ENCODE measurements at regions not wholly inside any gene's neighbourhood (a gene's known extent, or its start where the extent isn't known, plus 50 kb on each side); places are given as distances from the start of the nearest gene placed in this dataset.

DNA sequence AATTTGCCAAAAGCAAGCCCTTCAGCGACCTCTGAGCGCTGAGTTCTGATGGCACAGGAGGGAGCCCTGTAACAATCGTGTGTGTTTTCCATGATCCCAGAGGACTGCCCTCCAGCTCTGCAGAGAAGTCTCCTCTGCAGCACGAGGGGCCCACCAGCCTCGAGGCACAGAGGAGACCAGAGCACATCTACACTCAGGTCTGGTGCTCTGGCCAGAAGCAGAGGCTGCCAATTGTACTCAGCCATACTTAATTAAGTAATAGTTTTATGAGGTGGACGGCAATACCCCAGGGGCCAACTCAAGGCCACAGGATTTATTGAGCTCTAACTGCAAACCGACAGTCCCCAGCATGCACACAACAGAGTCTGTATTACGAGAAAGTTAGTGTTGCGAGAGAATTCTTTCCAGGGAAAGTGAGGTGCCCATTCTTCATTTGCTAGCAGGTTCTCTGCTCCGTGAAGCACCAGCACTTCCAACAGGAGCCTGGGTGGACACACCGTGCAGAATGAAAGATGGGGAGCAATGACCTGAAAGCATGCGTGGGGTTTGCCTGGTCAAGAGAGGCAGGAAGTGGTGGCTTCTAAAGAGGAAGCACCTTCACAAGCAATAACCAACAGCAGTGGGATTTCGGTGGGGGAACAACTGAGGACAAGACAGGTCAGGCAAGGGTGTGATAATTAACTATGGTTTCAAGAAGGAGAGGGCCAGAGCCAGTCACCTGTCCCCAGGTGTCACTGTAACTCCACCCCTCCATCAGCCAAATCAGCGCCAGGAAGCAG lies 92.8 kb upstream of the FOXC1 start:
- no peak for DNase-seq

DNA sequence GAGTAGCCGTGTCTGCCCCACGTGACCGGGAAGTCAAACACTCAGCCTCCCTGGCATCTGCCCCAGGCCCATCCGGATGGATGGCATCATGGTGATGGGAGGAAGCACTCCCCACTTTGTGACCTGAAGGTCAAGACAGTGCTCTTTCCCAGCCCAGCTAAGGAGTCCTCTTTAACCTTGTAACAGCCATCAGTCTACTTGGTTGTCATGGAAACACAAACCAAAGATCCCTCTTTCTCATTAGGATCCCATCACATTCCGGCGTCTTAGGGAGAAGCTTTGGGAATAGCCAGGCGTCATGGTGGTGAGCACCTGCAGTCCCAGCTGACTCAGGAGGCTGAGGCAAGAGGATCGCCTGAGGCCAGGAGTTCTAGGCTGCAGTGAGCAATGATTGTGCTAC lies 90.9 kb upstream of the FOXC1 start:
- DNase-seq: no peak

DNA sequence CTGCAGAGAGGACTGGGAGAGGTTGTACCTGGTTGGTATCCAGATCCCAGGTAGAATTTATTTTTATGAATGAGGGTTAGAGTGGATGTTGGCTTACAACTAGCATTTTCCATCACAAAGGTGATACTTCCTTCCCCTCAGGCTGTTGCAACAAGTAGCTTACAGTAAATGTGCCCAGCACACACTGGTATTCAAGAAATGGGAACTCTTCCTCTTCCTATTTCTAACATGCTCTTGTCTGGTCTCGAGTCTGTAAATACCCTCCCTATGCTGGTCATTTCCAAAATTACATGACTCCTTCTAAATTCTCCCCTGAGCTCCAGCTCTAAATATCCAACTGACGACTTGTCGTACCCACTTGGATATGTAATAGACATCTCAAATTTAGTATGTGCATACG lies 90.1 kb upstream of the FOXC1 start:
- no peak for DNase-seq

DNA sequence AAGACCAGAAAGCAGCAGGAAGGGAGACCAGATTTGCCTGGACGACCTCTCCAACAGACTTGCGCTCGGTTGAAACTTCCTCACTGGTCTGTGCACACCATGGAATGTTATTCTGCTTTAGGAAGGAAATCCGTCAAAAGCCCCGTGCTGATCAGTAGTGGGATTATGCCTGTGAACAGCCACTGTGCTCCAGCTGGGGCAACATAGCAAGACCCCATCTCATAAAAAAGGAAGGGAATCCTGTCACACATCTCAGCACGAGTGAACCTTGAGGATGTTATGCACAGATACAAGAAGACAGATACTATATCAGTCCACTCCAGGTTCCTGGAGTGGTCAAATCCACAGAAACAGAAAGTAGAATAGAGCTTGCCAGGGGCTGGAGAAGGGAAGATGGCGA lies 86.9 kb upstream of the FOXC1 start:
- no peak for DNase-seq

DNA sequence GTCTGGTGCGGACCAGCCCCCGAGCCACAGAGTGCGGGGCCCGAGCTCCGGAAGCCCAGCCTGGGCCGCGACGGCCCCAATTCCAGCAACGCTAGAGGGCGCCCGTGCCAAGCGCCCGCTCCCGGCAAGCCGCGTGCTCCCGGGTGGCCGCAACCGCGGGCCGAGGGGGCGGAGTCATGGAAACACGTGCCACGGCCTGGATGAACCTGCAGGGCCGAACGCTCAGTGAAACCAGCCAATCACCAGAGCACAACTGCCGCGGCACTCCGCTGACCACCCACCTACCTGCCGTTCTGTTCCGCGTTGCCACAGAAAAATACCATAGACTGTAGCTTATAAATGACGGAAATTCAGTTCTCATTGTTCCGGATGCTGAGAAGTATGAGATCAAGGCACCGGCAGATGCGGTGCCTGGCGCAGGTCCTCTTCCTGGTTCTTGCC lies 85.7 kb upstream of the FOXC1 start:
- DNase-seq: peak; percentile 75

DNA sequence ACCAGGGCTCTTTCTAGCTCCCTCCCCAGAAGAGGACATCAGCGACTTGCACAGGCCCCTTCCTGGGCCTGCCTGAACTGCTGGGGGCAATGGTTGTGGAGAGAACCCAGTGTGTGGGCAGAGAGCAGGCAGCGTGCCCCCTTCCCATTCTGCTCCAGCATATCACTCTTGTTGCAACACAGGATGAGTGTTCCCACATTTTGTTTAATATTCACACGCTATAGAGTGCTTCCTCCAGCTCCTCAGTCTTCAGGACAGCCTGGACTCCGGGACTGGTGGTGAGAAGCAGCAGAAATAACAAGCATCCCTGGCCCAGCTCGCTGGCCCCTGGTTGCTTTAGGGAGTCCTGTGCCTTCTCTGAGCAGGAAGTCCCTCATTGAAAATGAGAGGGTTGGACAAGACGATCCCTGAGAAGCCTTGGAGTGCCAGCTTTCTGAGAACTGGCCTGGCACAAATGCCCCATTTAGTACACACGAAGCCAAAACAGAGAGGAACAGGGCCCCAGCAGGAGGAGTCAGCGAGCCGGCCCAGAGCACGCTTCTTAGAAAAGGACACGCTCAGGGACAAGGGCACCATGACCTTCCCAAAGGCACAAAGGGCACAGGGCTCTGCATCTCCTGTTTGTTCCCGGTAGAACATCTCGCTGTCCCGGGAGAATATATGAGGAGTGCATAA lies 84.2 kb upstream of the FOXC1 start:
- DNase-seq: no peak

DNA sequence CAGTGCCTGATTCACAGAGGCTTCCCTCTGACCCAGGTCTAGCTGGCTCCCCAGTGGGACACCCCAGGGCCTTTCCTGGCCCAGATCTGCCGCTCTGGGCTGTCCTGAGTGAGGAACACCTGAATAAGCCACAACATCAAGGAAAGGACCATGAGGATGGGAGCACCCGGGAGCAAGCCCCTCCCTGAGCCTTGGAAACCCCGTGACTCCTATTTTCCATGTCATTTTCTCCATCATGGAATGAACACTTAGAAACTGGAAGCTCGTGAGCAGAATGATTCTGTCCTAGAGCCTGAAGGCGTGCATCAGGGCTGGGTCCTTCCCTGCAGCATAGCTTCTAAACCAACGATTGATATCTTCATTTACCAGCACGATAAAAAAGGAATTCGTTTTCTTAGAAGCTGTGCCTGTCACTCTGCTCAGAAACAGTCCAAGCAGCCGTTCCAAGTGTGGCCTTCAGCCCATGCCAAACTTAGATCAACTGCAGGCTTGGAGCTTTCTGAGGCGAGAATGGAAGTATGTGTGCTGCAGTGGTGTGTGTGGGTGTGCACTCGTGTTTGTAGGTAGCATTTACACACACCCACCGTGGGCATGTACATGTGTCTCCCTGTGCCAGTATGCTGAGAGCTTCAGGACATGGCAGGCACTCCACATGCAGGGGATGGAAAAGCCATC lies 83.2 kb upstream of the FOXC1 start:
- no peak for DNase-seq

DNA sequence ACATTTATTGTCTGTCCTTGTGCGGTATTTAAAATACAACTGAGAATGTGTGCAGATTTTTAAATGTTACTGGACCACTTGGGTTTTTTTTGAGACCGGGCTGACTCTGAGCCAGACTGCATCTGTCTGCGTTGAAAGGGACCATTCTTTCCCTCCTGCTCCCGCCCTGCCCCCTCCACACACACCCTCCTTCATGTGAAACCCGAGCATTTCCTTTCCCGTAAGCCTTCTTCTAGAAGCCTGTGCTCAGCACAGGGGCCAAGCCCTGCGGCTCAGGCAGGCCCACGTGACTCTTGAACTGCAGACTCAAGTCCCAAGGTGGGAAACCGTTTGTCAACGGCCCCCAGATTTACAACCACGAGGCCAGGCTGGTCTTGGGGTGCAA lies 82.7 kb upstream of the FOXC1 start:
- DNase-seq: peak; percentile 10

DNA sequence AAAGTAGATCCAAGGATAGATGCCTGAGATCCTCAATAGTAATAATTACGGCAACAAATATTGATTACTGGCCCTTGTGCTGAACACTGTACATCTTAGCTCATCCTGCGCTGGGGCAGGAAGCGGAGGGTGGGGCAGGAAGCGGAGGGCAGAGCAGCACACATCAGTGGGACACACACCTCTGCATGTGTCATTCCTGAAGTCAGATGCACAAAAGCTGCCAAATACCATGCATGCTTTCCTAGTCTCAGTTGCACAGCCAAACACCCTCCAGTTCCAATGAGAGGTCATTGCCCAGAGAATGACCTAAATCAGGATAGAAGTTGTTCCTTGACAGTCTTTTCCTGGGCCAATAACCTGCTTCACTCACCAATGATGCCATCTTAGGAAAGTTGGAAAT lies 74.4 kb upstream of the FOXC1 start:
- peak; percentile 34 for DNase-seq

DNA sequence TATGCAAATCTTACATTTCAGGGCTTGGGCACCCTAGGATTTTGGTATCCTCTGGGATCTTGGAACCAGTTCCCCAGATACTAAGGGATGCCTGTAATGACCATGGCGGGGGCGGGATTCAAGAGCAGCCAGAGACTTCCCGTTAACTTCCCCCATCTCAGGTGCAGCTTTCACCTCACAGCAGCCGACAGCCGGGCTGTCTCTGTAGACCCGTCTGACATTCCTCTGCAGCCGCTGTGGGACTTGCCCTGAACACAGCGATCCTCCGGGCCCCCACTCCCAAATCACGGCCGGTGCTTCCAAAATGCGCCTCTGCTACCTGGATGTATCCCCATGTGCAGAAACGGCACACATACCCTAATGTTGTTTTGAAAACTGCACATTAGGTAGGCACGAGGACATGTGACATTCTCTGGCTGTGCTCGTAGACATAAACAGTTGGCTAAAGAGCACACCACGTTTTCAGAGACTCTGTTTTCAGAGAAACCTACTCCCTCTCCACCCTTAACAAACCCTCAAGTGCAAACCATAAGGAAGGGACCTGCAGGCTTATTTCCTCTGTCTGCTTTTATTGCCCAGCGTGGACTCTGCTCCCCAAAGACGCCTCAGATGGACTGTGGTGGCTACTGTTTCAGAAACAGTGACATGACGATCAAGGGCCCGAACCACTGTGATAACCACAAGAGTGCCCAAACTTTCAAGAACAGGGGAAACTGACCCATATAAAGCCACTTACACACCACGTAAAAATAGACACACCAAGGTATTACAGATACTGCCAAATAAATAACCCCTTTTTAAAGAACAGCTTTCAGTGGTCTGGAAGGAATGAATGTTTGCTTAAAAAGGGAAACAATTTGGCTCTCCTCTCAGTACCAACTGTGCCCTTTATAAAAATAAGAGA lies 72.9 kb upstream of the FOXC1 start:
- DNase-seq: no peak

DNA sequence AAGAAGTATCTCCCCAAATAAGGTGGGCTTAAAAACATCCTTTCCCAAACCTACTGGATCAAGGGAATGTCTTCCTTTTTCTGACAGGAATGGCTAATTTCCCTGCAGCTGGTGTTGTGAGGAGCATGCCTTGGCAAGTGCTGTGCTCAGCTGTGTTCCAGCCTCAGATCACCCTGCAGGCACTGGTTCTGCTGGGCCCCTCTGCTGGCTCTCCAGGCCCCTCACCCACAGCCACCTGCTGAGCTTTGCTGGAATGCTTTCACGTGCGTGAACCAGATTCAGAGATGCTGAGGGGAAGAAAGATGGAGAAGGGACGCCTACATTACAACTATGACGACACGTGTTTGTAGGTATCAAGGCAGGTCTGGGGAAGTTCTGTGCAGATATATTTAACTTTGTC lies 71.3 kb upstream of the FOXC1 start:
- DNase-seq: no peak

DNA sequence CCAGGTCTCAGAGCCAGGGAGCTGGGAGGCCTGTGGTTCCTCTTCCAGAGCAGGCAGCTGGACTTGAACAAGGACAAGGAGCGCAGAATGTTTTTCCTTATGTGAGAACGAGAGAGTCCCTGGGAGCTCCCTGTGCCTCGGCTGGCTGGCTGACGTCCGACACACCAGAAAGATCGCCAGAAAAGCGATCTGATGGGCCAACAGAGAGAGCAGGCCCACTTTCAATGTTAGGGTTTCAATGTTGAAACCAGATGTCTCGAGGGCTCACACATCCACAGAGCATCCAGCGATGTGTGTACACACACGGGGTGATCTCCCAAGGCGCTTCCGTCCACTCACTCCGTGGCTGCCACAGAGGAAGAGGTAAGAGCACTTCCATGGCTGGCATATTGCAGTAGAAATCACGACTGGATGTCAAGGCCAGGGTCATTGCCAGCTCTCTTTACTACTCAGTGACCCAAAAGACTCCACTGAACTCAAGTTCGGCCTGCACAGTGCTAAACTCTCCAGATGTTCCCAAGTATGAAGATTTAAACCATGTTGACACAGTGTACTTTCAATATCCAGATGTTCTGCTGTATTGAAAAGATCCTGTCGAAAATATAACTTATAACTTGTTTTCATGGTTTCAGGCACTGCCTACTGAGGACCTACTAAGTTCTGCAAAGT lies 70.8 kb upstream of the FOXC1 start:
- DNase-seq: no peak

DNA sequence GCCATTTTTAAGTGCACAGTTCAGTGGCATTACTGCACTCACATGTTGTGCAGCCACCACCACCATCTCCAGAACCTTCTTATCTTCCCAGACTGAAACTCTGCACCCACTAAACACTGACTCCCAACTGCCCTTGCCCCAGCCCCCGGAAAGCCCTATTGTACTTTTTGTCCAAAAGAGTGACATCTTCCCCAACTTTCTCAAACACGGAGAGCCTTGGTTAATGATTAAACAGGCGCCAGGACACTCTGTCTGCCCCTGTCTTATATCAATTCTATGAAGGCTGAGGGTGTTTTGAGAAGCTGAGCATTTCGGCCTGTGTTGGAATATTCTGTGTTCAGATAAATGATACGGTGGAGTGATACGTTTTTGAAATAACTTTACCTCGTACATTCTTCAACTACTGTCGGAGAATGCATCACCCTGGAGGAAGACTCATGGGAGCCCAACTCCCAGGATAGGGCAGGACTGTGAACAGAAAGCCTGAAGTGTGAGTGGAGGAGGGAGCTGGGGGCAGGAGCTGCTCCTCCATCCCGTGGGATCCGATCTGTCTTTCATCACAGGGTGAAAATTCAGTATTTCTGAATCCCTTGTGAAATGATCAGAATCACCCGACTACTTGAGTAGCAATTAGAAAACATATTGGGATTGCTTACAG lies 68.7 kb upstream of the FOXC1 start:
- no peak for DNase-seq

DNA sequence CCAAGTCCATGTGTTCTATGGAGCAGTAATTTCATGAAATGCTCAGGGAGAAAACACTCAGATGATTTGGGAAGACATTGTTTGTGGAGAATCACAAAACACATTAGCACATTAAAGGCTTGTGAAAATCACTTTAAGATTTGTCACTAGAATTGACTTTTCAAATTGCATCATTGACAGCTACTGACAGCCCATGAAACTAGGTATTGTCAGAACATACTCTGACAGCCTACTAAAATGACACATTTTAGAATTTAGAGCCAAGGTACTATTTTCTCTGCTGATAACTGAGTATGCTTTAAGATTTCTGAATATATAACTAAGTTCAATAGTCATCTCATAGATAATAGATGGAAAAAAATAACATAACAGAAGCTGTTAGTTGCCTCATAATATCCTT lies 67.4 kb upstream of the FOXC1 start:
- no peak for DNase-seq

DNA sequence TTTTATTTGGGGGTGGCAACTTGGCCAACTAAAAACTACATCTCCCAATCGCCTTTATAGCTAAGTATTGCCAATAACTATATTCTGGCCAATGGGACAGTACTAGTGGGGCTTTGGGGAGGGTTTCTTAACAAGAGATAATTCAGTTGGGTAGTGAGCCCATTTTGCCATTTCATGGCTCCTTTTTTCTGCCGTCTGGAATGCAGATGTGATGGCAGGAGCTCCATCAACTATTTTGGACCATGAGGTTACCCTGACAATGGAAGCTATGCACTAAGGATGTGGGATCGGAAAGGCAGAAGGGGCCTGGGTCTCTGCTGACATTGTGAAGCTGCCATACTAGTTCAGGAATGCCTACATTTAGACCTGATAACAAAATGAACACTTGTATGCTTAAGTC lies 67.0 kb upstream of the FOXC1 start:
- no peak for DNase-seq

DNA sequence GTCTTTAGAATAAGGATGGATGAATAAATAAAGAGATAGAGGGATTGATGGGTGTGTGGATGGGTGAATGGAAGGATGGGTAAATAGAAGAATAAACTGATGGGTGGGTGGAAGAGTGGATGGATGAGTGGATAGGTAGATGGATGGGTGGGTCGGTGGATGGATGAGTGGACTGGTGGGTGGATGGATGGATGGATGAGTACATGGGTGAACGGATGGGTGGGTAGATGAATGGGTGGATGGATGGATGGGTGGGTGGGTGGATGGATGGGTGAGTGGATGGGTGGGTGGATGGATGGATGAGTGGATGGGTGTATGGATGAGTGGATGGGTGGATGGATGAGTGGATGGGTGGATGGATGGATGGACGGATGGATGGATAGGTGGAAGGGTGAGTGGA lies 65.7 kb upstream of the FOXC1 start:
- no peak for DNase-seq

DNA sequence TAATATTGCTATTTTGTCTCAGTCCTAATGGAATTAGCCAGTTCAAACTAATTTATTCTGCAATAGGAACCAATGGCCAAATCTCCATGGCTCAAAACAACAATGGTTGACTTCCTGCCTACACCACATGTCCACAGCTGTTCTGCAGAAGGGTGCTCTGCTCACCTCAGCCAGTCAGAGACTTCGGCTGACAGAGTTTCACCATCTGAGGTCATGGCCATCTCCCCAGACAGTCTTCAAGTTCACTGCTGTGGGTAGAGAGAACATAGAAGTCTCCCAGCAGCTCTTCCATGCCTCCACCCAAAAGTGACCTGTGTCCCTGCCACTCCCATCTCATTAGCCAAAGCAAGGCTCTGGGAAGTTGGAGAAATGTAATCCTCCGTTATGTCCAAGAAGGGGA lies 65.1 kb upstream of the FOXC1 start:
- DNase-seq: no peak

DNA sequence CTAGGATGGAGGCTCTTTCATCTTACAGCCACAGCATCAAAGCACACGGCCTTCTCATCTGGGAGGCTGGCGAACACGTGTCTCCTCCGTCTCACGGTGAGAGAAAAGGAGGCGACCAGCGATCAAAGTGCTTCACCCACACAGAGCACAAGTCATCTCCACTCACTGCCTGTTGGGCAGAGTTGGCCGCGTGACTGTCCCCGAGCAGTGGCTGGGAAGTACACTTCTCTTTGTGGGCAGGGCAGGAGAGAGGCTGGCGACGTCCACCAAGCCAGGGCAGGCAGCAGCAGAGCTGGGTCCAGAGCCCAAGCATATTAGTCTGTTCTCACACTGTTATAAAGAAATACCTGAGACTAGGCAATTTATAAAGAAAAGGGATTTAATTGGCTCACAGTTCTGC lies 64.1 kb upstream of the FOXC1 start:
- DNase-seq: no peak

DNA sequence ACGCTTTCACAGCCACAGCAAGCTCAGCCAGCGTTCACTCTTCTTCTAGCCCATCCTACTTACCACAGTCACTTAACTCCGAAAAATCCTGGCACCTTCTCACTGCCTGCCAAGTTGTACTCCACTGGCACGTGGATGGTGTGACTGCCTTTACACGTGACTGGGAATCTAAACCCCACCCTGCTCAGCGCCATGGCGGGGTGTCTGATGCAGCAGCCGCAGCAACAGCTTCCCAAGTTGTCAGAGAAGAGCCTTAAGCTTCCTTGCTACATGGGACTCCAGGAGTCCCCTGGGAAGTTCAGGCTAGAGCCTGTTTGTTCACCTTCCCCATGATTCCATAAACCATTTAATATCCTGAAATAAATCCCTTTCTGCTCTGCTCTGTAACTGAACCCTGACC lies 61.9 kb upstream of the FOXC1 start:
- no peak for DNase-seq

DNA sequence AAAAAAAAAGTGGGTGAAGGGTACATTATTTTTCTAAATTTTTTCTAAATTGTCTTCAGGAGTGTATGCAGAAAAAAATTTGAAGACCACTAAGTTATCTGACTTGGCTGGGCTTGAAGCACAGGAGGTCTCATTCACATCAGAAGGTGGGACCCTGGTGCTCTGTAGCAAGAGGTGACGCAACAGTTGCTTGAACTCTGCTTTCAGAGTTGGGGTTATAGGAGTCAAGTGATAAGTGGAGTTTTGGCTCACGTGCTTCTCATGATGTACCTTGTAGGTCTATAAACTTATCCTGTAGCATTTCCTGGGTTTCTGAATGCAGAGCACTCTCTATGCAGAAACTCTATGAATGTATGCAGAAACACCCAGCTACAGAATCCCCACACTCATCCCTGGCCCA lies 58.5 kb upstream of the FOXC1 start:
- no peak for DNase-seq

DNA sequence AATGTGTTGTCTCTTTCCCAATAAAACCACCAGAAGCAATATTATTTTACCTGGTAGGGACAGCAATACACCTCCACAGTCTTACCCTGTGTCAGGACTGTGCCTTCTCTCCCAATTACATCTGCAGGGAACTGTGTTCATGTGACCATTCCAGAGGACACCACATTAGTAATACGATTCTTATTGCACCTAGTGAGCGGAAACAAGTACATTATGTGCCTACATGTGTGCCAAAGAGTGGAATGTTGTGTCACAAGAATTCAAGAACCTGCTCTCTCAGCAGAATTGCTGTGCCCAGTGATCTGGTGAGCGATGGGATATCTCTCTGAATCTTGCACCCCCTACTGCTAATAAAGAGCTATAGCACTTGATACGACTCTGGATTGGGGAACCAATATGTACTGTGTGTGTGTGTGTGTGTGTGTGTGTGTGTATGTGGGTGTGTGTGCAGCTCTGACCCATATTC lies 57.4 kb upstream of the FOXC1 start:
- no peak for DNase-seq

DNA sequence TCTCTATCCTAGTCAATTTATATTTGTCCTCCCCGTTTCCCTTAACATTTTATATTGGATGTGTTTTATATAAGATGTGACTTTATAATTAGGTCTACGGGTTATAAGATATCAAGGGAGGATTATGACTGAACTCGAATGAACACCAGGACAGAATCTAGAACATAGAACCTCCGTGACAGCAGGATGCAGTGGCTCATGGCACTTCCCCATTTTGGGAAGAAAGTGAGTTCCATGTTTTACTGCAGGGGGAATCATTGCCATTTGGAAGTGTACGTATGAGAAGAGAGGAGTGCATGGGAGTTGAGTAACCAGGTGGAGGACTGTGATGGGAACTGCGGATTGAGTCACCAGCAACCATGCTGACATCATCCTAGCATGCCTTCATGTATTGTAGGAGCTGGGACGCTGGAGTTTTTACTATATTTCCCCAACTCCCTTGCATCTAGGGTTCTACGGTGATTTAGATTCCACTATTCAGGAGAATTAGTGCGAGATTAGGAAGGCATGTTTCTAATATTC lies 56.1 kb upstream of the FOXC1 start:
- DNase-seq: no peak
